GM21529 (cell line): ENCODE measurements at regions not wholly inside any gene's neighbourhood (a gene's known extent, or its start where the extent isn't known, plus 50 kb on each side); places are given as distances from the start of the nearest gene placed in this dataset.

Experiments used
- ATAC-seq: cut with Tn5 transposase; IDR thresholded peaks from one replicate; pipeline ENCODE4 v1.9.1; 2021; ENCODE audit not compliant: unreplicated experiment

GRCh38 chr12:91974541-91975085 lies 171.0 kb downstream of the BTG1 start:
- no peak for ATAC-seq

- ATAC-seq: no peak
Measured at GRCh38 chr12:91973813-91974212, 171.8 kb downstream of the BTG1 start.

- no peak for ATAC-seq
Measured at GRCh38 chr12:91972896-91973295, 172.8 kb downstream of the BTG1 start.

- ATAC-seq: no peak
Measured at GRCh38 chr12:91968777-91969171, 176.9 kb downstream of the BTG1 start.

- no peak for ATAC-seq
Measured at GRCh38 chr12:91968076-91968776, 177.4 kb downstream of the BTG1 start.

GRCh38 chr12:91967590-91967989 lies 178.1 kb downstream of the BTG1 start:
- no peak for ATAC-seq

- ATAC-seq: no peak
Measured at GRCh38 chr12:91965781-91966180, 179.9 kb downstream of the BTG1 start.

- no peak for ATAC-seq
Measured at GRCh38 chr12:91964501-91964900, 181.1 kb downstream of the BTG1 start.

GRCh38 chr12:91959220-91959619 lies 186.4 kb downstream of the BTG1 start:
- ATAC-seq: no peak

- ATAC-seq: no peak
Measured at GRCh38 chr12:91958816-91959215, 186.8 kb downstream of the BTG1 start.

- no peak for ATAC-seq
Measured at GRCh38 chr12:91954747-91955146, 190.9 kb downstream of the BTG1 start.

GRCh38 chr12:91954326-91954725 lies 191.3 kb downstream of the BTG1 start:
- no peak for ATAC-seq

- no peak for ATAC-seq
Measured at GRCh38 chr12:91952916-91953315, 192.7 kb downstream of the BTG1 start.

GRCh38 chr12:91951571-91951970 lies 194.1 kb downstream of the BTG1 start:
- ATAC-seq: no peak

- ATAC-seq: no peak
Measured at GRCh38 chr12:91948504-91948903, 197.1 kb downstream of the BTG1 start.

GRCh38 chr12:91947459-91947858 lies 198.2 kb downstream of the BTG1 start:
- ATAC-seq: peak; percentile 63

GRCh38 chr12:91944637-91945036 lies 201.0 kb downstream of the BTG1 start:
- ATAC-seq: no peak

GRCh38 chr12:91940826-91941570 lies 204.6 kb downstream of the BTG1 start:
- no peak for ATAC-seq

GRCh38 chr12:91940322-91940721 lies 205.3 kb downstream of the BTG1 start:
- ATAC-seq: no peak

GRCh38 chr12:91937706-91938105 lies 207.9 kb downstream of the BTG1 start:
- no peak for ATAC-seq

- no peak for ATAC-seq
Measured at GRCh38 chr12:91937009-91937408, 208.6 kb downstream of the BTG1 start.

- no peak for ATAC-seq
Measured at GRCh38 chr12:91935296-91935695, 210.3 kb downstream of the BTG1 start.
